ENCODE measurements at regions not wholly inside any gene's neighbourhood (a gene's known extent, or its start where the extent isn't known, plus 50 kb on each side); places are given as distances from the start of the nearest gene placed in this dataset.

DNA sequence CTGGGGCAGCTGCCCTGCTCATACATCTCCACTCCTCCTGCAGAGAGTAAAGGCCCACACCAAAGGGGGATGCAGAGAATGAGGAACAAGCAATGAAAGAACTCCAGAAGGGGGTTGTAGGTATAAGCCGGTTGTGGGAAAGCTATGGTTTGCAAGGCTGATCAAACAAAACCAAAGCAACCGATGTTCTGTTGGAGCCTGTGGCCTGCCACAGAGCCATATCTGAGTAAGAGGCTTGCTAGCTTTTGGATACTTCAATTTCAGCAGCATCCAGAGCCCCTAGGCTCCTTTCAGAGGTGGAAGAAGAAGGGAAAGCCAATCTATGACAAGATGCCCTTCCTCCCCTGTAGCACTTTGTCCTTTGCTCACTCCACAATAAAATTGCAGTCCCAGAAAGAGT, 163.2 kb downstream of the RRAGC start:
- H3K4me3 ChIP-seq: no peak overlapping the region

DNA sequence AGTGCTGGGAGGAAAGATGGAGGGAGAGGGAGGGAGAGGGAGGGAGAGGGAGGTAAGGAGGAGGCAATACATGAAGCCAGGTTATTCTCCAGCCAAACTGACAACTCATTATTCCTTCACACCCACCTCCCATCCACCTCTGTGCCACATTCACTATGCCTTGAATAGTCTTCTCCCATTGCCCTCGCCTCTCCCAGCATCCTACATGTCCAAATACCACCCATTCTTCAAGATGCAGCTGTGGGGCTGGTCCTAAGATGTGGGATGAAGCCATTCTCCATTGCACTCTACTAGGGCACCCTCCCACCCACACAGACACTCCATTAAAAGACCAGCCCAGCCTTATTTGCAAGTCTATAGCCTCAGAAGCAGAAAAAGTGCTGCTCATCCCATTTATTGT, 165.8 kb downstream of the RRAGC start:
- Histone ChIP-seq H3K4me3 (no peak overlapping the region), H3K27me3 (ENCODE audit: low read depth) (no peaks in the 10 kb centered on the region), H3K36me3 (no peaks in the 10 kb centered on the region), H3K27ac (no peak overlapping the region), H3K4me1 (no peaks in the 10 kb centered on the region), H3K9me3 (no peaks in the 10 kb centered on the region)
- DNase-seq (no peak), ATAC-seq (no peak)
- TF ChIP-seq, protein P1, sequence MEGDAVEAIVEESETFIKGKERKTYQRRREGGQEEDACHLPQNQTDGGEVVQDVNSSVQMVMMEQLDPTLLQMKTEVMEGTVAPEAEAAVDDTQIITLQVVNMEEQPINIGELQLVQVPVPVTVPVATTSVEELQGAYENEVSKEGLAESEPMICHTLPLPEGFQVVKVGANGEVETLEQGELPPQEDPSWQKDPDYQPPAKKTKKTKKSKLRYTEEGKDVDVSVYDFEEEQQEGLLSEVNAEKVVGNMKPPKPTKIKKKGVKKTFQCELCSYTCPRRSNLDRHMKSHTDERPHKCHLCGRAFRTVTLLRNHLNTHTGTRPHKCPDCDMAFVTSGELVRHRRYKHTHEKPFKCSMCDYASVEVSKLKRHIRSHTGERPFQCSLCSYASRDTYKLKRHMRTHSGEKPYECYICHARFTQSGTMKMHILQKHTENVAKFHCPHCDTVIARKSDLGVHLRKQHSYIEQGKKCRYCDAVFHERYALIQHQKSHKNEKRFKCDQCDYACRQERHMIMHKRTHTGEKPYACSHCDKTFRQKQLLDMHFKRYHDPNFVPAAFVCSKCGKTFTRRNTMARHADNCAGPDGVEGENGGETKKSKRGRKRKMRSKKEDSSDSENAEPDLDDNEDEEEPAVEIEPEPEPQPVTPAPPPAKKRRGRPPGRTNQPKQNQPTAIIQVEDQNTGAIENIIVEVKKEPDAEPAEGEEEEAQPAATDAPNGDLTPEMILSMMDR (IDR thresholded peaks at IDR 0.05): no peak
- intact Hi-C loops (cut with DNase I): no loop called here

More for the DNA sequence above, 163.2 kb downstream of the RRAGC start:
- DNase-seq (no peak), ATAC-seq (no peak)
- TF ChIP-seq, protein P1 (IDR thresholded peaks at IDR 0.05): no peak
- Histone ChIP-seq H3K27ac (no peak overlapping the region), H3K36me3 (no peaks in the 10 kb centered on the region), H3K27me3 (ENCODE audit: low read depth) (no peaks in the 10 kb centered on the region), H3K4me1 (no peaks in the 10 kb centered on the region), H3K9me3 (no peaks in the 10 kb centered on the region)
- intact Hi-C loops (cut with DNase I): no loop called here

DNA sequence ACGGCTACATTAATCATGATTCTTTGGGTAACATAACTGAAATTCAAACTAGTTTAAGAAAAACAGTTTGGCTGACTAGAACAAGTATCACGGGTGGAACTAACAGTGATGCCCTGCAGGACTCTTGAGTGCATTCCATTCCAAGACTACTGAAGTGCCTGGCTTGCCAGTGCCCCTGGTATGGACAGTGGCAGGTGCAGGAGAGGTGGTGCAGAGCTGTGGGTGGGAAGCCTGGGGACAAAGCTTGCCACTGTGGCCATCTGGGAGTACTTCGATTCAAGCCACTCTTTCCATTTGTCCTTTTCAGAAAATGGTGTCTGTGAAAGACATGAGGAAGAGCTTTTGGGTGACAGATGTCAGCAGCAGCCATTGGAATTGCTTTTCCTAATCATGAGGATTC, 166.5 kb downstream of the RRAGC start:
- H3K36me3 ChIP-seq: no peaks in the 10 kb centered on the region
- no peak for ATAC-seq
- no peaks in the 10 kb centered on the region for H3K4me1 ChIP-seq
- TF ChIP-seq, protein P1 (IDR thresholded peaks at IDR 0.05): no peak
- intact Hi-C loops (cut with DNase I): no loop called here
- H3K4me3 ChIP-seq: no peak overlapping the region
- H3K27ac ChIP-seq: no peak overlapping the region
- DNase-seq: no peak
- H3K9me3 ChIP-seq: no peaks in the 10 kb centered on the region
- H3K27me3 ChIP-seq (ENCODE audit: low read depth): no peaks in the 10 kb centered on the region

DNA sequence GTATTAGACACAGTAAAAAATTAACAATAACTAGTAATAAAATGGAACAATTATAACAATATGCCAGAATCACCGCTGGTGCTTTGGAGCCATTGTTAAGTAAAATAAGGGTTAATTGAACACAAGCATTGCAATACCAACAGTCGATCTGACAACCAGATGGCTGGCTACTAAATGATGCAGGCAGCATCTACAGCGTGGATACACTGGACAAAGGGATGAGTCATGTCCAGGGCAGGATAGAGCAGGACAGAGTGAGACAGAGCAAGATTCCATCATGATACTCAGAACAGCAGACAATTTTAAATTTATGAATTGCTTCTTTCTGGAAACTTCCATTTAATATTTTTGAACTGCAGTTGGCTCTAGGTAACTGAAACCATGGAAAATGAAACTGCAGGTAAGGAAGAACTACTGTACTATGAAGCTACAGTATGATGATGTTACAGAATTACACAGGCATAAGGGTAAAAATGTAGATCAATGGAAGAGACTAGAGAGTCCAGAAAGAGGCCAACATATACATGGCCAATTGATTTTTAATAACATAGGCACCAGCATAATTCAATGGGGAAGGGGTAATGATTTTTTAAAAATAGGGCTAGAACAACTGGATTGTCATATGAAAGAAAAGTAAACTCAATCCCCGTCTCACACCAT, 168.7 kb downstream of the RRAGC start:
- TF ChIP-seq, protein P1 (IDR thresholded peaks at IDR 0.05): no peak
- DNase-seq (no peak), ATAC-seq (no peak)
- Histone ChIP-seq H3K9me3 (no peaks in the 10 kb centered on the region), H3K27me3 (ENCODE audit: low read depth) (no peaks in the 10 kb centered on the region), H3K4me1 (no peaks in the 10 kb centered on the region), H3K4me3 (no peak overlapping the region), H3K27ac (no peak overlapping the region), H3K36me3 (no peaks in the 10 kb centered on the region)
- intact Hi-C loops (cut with DNase I): no loop called here

DNA sequence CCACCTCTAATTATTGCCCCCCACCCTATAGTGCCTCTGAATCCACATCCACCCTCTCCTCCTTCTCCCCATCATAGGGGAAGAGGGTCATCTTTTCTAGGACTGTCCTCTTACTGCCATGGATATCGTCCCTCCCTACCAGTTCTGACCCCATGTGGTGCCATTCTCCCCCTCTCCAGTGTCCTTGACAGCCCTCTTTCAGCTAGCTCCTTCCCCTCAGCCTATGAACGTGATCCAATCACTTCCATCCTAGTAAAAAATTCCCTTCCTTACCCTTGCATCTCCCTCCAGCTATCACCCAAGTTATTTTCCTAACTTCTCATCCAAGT, 172.7 kb downstream of the RRAGC start:
- no peak overlapping the region for H3K4me3 ChIP-seq
- ATAC-seq (no peak), DNase-seq (no peak)
- H3K27ac ChIP-seq: no peak overlapping the region
- H3K27me3 ChIP-seq (ENCODE audit: low read depth): peaks cover 6% of the 10 kb centered on the region
- no peaks in the 10 kb centered on the region for H3K9me3 ChIP-seq
- H3K36me3 ChIP-seq: no peaks in the 10 kb centered on the region
- intact Hi-C loops (cut with DNase I): no loop called here
- TF ChIP-seq, protein P1 (IDR thresholded peaks at IDR 0.05): no peak
- no peaks in the 10 kb centered on the region for H3K4me1 ChIP-seq
